HAP-1 (cell line): ENCODE measurements at regions not wholly inside any gene's neighbourhood (a gene's known extent, or its start where the extent isn't known, plus 50 kb on each side); places are given as distances from the start of the nearest gene placed in this dataset.
"Not testable (repeated sequence)": the region's sequence is repeated elsewhere in the genome, so short reads cannot be mapped to it uniquely, and the experiment has no call there.

Experiments used
- DNase-seq, 2 experiments: peaks; one replicate each; pipeline ENCODE4 v3.0.0-alpha.2; 2016 to 2020; ENCODE audit warnings: low spot score in 2 of 2
- H3K27me3 ChIP-seq: fragments of 250-450 bp; sonication (Bioruptor Pico); 2 replicates; pipeline ENCODE4 v1.5.1; 2020; ENCODE audit warnings: low read depth, mild to moderate bottlenecking, moderate library complexity
- H3K36me3 ChIP-seq: fragments of 250-450 bp; sonication (Bioruptor Pico); replicated peaks from 2 replicates; pipeline ENCODE4 v1.5.1; 2020; ENCODE audit warnings: mild to moderate bottlenecking
- H3K4me1 ChIP-seq: fragments of 250-450 bp; sonication (Bioruptor Pico); 2 replicates; pipeline ENCODE4 v1.5.1; 2020; ENCODE audit warnings: mild to moderate bottlenecking
- H3K4me3 ChIP-seq: fragments of 250-450 bp; sonication (Bioruptor Pico); 2 replicates; pipeline ENCODE4 v1.5.1; 2020; ENCODE audit warnings: mild to moderate bottlenecking, moderate library complexity
- H3K9me3 ChIP-seq: fragments of 250-450 bp; sonication (Bioruptor Pico); 2 replicates; pipeline ENCODE4 v1.5.1; 2020; ENCODE audit warnings: mild to moderate bottlenecking, moderate library complexity
- in situ Hi-C: fragments of 300-500 bp; cut with MboI; formaldehyde crosslinking; loops from 3 replicates; pipeline ENCODE4 v1.14.3; 2020; ENCODE audit warnings: low sequenced_read_pairs, inconsistent platforms, mixed read lengths

DNA sequence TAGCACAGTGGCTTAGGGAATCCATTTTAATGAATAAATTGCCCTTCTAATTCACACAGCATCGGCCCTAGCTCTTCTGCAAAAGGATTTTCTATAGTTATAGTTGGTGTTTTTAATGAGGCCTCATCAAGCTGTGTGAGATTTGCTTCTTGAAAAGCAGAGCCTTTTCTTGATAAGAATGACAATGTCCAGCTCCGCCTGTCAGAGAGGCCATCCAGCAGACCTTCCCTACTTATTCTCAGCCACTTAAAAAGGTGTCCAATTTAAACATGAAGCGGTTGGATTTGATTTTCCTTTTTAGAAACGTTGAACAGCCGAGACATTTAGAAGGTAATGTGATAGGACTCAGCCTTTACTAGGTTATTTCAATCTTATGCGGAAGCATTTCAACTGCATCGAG, 134.4 kb downstream of the ZNF608 start:
- no peak for DNase-seq
- Histone ChIP-seq H3K4me3 (no peak overlapping the region), H3K36me3 (no peaks in the 10 kb centered on the region), H3K27me3 (no peaks in the 10 kb centered on the region), H3K4me1 (no peaks in the 10 kb centered on the region), H3K9me3 (no peaks in the 10 kb centered on the region)
- in situ Hi-C loops: no loop called here

DNA sequence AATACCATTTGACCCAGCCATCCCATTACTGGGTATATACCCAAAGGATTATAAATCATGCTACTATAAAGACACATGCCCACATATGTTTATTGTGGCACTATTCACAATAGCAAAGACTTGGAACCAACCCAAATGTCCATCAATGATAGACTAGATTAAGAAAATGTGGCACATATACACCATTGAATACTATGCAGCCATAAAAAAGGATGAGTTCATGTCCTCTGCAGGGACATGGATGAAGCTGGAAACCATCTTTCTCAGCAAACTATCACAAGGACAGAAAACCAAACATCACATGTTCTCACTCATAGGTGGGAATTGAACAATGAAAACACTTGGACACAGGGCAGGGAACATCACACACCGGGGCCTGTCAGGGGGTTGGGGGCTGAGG, 135.2 kb downstream of the ZNF608 start:
- H3K27me3 ChIP-seq, H3K4me1 ChIP-seq, H3K36me3 ChIP-seq, DNase-seq, in situ Hi-C loops, H3K9me3 ChIP-seq, H3K4me3 ChIP-seq: not testable (repeated sequence)

DNA sequence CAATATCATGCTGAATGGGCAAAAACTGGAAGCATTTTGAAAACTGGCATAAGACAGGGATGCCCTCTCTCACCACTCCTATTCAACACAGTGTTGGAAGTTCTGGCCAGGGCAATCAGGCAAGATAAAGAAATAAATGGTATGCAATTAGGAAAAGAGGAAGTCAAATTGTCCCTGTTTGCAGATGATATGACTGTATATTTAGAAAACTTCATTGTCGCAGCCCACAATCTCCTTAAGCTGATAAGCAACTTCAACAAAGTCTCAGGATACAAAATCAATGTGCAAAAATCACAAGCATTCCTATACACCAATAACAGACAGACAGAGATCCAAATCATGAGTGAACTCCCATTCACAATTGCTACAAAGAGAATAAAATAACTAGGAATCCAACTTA, 136.8 kb downstream of the ZNF608 start:
- H3K4me3 ChIP-seq, H3K36me3 ChIP-seq, H3K9me3 ChIP-seq, H3K4me1 ChIP-seq, DNase-seq, H3K27me3 ChIP-seq, in situ Hi-C loops: not testable (repeated sequence)

DNA sequence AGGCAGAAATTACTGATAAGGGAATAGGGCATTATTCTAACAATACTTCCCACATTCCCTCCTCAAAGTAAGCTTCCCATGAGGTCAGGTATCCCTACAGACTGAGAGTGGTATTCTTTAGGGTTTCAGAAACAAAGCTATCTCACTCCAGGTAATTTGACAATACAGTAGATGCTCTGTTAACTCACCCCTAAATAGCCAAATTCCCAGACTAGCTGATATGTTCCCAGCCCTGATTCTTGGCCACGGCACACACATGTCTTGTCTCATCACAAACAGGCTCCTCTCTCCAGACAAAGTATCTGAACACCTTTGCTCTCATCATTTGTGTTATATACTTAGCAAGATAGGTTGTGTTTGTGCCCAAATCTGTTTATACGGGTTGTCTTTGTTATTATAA, 139.9 kb downstream of the ZNF608 start:
- Histone ChIP-seq H3K4me1 (no peaks in the 10 kb centered on the region), H3K9me3 (no peaks in the 10 kb centered on the region), H3K4me3 (no peak overlapping the region), H3K27me3 (no peaks in the 10 kb centered on the region), H3K36me3 (no peaks in the 10 kb centered on the region)
- DNase-seq: no peak
- in situ Hi-C loops: no loop called here

DNA sequence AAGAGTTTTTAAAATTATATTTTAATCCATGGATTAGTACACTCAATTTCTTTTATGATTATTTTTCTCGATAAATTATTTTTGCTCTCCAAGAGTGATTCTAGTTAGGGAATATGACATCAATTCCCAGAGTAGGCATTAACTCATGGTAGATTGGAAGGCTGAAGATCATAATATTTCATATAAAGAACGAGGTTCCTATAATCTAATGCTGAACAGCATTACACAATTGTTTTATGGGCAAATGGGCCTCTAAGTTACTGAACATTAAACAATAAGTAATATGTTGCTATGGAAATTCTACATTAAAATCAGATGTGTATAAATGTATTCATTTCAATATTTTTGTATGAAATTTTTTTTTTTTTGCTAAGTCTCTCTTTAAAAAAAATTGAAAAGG, 140.3 kb downstream of the ZNF608 start:
- H3K9me3 ChIP-seq: no peaks in the 10 kb centered on the region
- in situ Hi-C loops: no loop called here
- no peak for DNase-seq

DNA sequence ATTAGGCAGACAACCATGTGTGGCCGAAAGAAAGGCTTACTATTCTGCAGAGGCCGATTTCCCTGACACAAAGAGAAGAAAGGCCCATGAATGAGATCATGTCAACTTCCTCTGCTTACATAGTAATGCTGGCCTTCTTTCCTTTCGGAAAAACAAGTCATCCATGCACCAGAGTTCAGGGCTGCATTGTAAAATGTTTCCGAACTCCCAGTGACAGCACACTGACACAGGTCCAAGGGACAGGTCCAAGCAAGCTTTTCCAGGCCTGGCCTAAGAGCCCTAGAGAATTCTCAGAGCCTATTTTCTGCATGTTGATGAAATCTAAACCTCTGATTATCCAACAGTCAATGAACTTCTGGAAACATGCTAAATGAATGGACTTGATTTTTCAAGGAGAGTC, 140.9 kb downstream of the ZNF608 start:
- Histone ChIP-seq H3K9me3 (no peaks in the 10 kb centered on the region), H3K4me3 (no peak overlapping the region), H3K36me3 (no peaks in the 10 kb centered on the region), H3K4me1 (no peaks in the 10 kb centered on the region), H3K27me3 (no peaks in the 10 kb centered on the region)
- DNase-seq: no peak
- in situ Hi-C loops: no loop called here

More for the DNA sequence above, 140.3 kb downstream of the ZNF608 start:
- no peaks in the 10 kb centered on the region for H3K27me3 ChIP-seq
- H3K4me3 ChIP-seq: no peak overlapping the region
- H3K4me1 ChIP-seq: no peaks in the 10 kb centered on the region
- H3K36me3 ChIP-seq: no peaks in the 10 kb centered on the region

DNA sequence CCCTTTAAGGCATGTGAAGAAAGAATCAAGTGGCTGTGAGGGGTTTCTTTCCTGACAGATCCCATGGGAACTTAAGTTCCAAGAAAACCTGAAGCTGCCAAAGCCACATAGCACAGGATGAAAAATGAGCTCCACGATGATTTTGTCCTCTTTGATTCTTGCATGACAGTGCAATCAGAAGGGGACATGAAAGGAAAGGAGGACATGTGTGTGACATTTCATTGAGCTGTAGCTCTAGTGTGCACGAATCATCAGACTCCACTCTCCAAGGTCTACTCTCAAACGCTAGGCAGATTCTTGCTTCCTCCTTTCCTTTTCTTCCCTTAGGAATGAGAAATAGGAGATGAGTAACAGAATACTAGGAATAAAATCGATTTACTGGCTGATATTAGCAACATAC, 142.0 kb downstream of the ZNF608 start:
- Histone ChIP-seq H3K27me3 (no peaks in the 10 kb centered on the region), H3K4me1 (no peaks in the 10 kb centered on the region), H3K9me3 (no peaks in the 10 kb centered on the region), H3K4me3 (no peak overlapping the region), H3K36me3 (no peaks in the 10 kb centered on the region)
- in situ Hi-C loops: no loop called here
- no peak for DNase-seq

DNA sequence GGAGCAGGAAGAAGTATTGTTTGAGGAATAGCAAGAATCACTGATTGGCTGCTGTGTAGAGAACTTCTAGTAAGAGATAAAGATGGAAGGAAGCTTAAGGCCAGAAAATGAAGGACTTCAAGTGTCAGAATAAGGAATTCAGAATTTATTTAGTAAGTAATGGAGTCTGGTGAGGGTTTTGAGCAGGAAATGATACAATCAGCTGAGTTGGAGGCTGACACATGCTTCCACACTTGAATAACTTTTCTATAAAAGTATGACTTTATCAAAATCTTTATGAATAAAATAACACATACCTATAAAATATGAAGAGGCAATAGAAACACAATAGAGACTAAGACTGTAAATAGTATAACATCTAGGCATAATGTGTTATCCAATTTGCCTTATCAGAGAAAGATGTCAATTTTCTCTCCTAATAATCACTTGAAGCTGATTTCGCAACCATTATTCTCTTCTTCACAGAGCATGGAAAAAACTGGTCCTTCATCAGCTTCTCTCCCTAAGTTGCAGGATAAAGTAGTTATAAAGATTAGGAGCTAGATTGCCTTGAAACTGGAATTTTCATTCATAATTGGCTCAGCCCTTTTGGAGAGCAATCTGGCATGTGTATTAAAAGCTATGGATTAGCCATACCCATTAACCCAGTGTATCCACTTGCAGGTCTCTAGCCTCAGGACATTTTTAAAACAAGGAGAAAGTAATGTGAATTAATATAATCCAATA, 143.4 kb downstream of the ZNF608 start:
- Histone ChIP-seq H3K4me1 (no peaks in the 10 kb centered on the region; the same call in 1 of the 2 replicates), H3K27me3 (no peaks in the 10 kb centered on the region), H3K9me3 (no peaks in the 10 kb centered on the region), H3K36me3 (no peaks in the 10 kb centered on the region), H3K4me3 (no peak overlapping the region)
- in situ Hi-C loops: no loop called here
- DNase-seq: no peak

DNA sequence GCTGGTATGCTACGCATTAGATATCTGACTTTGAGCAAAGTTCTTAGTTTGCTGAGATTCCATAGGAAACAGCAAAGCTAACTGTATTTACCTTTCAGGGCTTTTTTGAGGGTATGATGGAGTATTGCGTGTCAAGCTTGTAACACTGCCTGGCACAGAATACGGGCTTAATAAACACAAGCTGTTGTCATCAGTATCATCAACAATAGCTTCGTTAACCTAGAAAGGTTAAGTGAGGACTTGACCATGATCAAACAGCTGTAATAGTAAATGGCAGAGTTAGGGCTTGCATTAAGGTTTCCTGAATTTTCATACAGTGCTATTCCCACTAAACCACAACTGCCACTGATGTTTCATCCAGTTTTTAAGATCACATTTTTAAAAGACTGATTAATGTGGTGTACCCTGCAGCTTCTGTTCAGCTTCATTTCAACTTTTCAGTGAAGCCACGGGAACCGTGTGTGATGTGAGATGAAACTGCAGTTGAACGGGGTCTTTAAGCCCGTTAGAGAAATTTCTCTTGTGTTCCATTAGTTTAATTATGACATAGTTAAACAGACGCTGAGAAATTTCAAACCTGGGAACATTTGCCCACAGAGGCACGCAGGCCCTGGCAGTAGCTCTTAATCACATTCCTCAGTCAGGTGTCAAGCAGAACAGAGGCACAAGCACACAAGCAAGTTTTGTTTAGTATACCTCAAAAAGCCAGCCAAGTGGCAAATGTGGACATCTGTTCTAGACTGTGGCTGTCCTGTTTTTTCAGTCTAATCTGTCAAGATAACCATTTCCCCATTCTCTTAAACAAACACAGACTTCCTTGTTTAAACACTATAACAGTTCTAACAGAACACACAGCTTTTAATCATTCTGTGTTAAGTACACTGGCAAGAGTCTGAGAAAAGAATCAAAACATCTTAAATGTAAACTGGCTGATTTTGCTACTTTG, 147.1 kb downstream of the ZNF608 start:
- Histone ChIP-seq H3K36me3 (no peaks in the 10 kb centered on the region), H3K4me3 (no peak overlapping the region), H3K4me1 (peaks cover 3% of the 10 kb centered on the region), H3K27me3 (no peaks in the 10 kb centered on the region), H3K9me3 (no peaks in the 10 kb centered on the region)
- no peak for DNase-seq
- in situ Hi-C loops: no loop called here

DNA sequence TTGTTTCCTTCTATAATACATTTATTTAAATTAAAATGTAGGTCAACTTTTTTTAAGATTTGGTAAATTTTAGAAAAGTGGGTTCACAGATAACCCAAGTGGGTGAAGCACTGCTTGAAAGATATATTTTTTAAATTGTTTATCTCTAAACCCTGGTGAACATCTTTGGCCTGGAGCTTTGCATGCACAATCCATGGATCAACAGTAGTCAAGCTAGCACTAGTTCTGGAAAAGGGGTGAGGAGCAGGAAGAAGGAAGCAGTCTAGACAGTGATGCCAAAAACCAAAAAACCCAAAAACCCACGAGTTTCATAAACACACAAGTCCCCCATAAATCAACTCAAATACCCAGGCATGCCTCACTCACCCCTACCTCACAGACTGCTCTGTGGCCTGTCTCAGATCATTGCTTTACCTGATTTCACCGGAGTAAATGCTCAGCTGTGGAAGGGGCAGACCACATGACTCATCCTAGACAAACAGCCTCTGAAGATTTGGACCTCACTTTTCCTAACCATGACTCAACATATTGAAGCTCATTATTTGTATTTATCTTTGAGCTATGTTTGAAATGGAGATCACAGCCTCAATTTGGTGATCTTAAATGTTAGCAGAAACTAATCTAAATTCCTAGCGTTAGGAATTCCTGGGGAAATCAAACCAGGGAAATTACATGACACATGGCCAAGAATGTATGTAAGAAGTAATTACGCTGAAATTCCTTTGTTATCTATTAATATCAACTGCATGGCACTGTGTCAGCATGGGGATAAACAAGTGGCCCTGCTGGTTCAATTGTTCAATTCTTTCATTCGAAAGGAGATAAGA, 149.6 kb downstream of the ZNF608 start:
- no peaks in the 10 kb centered on the region for H3K27me3 ChIP-seq
- no peak overlapping the region for H3K4me3 ChIP-seq
- in situ Hi-C loops: no loop called here
- no peaks in the 10 kb centered on the region for H3K9me3 ChIP-seq
- H3K4me1 ChIP-seq: peaks cover 3% of the 10 kb centered on the region
- H3K36me3 ChIP-seq: no peaks in the 10 kb centered on the region
- no peak for DNase-seq

DNA sequence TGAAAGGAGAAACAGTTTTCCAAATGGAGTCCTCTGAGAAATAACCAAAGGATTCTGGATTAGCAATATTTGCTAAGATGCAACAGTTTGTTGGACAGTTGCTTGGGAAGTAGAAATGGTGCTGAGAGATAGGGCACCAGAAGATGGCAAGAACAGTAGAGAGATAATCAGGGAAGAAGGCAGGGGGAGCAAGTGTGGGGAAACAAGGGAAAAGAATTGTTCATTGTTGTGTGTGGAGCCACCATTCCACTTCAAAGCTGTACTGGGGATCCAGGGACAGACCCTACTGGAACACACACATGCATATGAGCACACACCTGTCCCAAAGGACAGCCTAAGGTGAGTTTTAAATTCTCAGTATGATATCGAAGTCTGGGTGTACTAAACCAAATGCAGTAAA, 152.5 kb downstream of the ZNF608 start:
- DNase-seq: no peak
- H3K36me3 ChIP-seq: no peaks in the 10 kb centered on the region
- no peak overlapping the region for H3K4me3 ChIP-seq
- no peaks in the 10 kb centered on the region for H3K27me3 ChIP-seq
- peaks cover 3% of the 10 kb centered on the region for H3K4me1 ChIP-seq
- H3K9me3 ChIP-seq: no peaks in the 10 kb centered on the region
- in situ Hi-C loops: no loop called here

DNA sequence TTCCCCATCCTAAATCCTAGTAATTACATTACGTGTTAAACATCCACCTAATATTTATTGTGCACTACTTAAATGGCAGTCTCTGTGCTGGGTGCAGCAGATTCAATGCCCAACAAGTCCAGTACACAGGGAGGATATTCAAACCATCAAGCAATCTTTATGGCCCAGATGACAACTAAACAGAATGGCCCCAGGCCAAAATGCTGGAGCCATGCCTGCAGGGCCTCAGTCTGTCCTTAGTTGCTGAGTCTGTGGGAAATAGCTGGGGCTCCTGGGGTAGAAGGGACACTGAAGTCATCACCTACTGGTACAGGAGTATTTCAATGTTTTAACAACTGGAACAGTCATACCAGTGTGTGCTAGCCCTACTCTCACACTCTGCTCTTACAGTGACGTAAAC, 153.5 kb downstream of the ZNF608 start:
- in situ Hi-C loops: no loop called here
- Histone ChIP-seq H3K9me3 (no peaks in the 10 kb centered on the region), H3K4me3 (no peak overlapping the region), H3K36me3 (no peaks in the 10 kb centered on the region), H3K27me3 (no peaks in the 10 kb centered on the region), H3K4me1 (peaks cover 3% of the 10 kb centered on the region; the same call in 1 of the 2 replicates)
- no peak for DNase-seq

DNA sequence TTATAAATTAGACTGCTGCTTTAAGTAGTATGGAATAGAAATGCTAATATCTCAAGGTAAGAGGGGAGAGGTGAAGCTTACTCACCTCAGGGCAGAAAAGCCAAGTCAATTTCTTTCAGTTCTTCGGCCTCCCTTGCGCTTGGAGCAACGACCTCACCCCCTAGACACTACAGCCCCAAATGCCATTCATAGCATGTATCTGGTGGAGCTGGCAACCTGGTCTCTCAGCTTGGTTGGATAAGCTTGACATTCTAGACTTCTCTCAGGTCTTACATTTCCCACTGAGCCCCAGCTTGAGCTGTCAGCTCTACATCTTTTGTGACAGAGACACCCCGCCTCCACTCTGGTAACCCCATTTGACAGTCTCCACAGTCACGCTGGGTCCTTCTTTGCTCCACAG, 154.9 kb downstream of the ZNF608 start:
- no peak for DNase-seq
- in situ Hi-C loops: no loop called here
- no peak overlapping the region for H3K4me3 ChIP-seq
- H3K36me3 ChIP-seq: no peaks in the 10 kb centered on the region
- H3K9me3 ChIP-seq: no peaks in the 10 kb centered on the region
- H3K4me1 ChIP-seq: no peaks in the 10 kb centered on the region
- H3K27me3 ChIP-seq: no peaks in the 10 kb centered on the region

DNA sequence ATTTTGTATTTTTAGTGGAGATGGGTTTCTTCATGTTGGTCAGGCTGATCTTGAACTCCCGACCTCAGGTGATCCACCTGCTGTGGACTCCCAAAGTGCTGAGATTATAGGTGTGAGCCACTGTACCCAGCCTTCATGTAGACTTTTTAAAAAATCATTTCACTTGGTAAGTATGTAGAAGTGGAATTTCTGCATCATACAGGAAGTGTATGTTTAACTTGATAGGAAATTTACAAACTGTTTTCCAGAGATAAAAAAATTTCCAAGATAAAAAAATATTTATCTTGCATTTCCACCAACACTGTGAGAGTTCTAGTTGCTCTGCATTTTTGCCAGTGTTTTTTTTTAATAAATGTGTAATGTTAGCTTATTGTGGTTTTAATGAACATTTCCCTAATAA, 155.8 kb downstream of the ZNF608 start:
- H3K4me3 ChIP-seq: no peak overlapping the region
- no peaks in the 10 kb centered on the region for H3K9me3 ChIP-seq
- no peaks in the 10 kb centered on the region for H3K36me3 ChIP-seq
- in situ Hi-C loops: no loop called here
- no peaks in the 10 kb centered on the region for H3K27me3 ChIP-seq
- no peak for DNase-seq
- H3K4me1 ChIP-seq: no peaks in the 10 kb centered on the region
